ENCODE measurements at regions not wholly inside any gene's neighbourhood (a gene's known extent, or its start where the extent isn't known, plus 50 kb on each side); places are given as distances from the start of the nearest gene placed in this dataset.

DNA sequence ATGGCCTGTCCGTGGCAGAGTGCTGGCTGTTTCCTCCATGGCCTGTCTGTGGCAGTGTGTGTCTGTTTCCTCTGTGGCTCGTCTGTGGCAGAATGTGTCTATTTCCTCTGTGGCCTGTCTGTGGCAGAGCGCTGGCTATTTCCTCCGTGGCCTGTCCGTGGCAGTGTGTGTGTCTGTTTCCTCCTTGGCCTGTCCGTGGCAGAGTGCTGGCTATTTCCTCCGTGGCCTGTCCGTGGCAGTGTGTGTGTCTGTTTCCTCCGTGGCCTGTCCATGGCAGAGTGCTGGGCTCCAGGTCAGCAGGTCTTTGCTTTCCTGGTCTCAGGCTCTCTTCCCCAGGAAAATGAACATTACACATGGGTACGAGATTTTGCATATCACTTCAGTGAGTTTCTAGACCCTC, 138.4 kb upstream of the IPO9 start:
- DNase-seq: no peak

- no peak for DNase-seq
Observed at GRCh38 chr1:201691716-201692554, 137.0 kb upstream of the IPO9 start.

DNA sequence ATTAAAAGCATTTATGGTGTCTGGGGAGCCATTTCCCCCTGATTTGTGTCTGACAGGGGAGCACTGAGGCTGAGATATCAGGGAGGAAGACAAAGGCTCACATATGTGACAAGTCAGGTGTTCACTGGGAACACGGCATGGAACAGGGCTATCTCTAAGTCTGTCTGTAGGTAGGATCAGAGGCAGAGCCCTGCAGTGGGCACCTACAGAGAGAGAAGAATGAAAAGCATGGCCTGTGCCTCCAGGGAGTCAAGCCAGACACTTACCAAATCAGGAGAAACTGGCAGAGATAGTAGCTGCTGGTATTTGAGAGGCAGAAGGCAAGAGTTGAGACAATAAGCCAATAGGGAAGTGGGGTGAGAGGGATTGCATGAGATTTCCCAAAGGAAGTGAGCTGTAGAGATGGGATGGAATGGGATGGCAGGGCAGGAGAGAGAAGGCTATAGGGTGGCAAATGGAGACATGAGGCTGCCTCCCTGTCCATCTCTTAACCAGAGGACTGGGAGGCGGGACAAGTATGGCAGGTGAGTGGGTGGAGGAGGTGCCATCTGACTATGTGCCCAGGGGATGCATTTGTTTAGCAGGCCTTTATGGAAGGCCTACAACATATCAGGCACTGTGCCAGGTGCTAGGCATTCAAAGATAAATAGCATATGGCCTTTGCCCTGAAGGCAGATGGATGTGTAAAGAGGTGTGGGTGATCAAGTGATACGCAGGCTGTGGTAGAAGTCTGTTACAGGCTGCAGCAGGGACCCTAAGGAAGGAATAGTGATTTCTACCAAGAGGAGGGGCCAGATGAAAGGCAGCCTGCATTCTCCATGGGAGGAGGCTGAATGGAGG, 136.2 kb upstream of the IPO9 start:
- DNase-seq: peak; percentile 35

DNA sequence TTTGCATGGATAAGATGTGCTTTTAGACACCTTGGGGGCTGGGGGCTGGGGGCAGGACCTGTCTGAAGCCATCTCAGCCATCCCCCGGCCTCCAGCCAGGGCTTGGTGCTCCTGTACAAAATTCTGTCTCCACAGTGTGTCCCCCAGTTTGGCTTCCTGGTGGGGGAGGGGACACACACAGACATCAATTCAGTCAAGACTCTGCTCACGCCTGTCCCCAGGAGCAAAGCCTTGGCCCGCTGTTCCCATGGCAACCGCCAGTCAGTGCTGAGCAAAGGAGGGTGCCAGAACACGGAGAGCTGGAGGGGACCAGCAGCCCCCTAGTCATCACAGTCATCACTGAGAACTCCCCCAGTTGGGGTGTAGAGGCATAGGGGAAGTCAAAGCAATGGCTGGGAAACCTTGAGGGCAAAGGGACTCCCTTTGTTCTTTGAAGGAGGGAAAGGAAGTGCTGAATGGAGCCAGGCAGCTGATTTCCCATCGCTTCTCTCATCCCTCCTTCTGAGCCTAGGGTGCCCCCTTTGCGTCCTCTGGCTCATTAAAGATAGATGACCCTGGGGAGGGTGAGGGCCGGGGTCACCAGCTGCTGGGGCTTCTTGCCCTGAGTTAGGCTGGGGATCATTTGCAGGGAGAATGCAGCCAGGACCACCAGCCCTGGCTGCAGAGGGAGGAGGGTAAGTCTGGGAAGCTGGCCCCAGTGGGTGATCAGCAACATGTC, 134.9 kb upstream of the IPO9 start:
- no peak for DNase-seq

- no peak for DNase-seq
Observed at GRCh38 chr1:201694608-201695335, 134.2 kb upstream of the IPO9 start.

GRCh38 chr1:201695607-201696006, 133.3 kb upstream of the IPO9 start:
- DNase-seq: no peak

DNA sequence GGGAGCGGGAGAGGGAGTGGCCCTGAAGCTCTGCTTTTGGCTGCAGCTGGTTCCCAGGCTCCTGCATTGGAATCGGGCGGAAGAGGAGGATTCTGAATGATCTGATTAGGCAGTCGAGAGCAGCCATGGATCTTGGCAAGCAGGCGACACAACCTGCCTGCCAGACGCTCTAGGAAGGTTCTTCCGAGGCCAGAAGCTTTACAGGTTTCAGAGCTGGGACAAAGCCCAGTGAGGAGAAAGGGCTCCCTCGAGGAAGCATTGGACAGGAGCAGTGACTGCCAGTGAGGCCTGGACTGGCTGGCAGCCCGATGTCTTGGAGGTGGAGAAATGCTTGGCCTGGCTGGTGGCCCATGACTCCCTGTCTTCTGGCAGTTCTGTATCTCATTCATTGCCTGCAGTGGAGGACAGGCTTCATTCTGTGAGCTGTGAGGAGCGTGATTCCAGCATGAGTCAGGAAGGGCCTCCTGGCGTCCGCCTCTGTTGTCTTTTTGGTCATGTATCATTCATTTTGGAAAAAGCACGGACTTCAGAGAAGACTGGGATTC, 132.7 kb upstream of the IPO9 start:
- no peak for DNase-seq

DNA sequence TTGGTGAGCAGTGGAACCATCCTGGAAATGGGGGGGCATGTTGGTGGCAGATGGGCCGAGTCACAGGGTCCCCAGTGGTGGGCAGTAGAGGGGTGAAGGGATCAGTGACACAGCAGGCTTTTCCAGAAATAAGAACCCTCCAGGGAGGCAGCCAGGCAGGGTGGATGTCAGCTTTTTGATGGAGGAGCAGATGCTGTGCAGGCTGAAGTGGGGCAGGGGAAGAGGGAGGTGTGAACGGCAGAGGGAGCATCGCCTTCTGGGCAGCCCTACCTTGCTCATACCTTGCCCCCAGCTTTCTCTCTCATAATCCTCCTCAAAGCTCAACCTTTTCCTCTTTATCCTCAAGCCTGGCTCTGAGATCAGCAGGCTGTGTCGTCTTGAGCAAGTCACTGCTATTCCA, 131.8 kb upstream of the IPO9 start:
- no peak for DNase-seq

DNA sequence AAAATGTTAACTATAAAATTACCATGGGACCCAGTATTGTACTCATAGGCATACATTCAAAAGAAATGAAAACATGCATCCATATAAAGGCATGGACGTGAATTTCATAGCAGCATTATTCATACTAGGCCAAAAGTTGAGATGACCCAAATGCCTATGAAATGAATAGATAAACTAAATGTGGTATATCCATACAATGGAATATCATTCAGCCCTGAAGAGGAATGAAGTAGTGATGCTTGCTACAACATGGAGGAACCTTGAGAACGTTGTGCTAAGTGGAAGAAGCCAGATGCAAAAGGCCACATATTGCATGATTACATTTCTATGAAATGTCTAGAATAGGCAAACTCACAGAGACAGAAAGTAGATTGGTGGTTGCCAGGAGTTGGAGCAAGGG, 127.1 kb upstream of the IPO9 start:
- no peak for DNase-seq

- peak; percentile 94 for DNase-seq
Observed at GRCh38 chr1:201702936-201703335, 126.0 kb upstream of the IPO9 start.

DNA sequence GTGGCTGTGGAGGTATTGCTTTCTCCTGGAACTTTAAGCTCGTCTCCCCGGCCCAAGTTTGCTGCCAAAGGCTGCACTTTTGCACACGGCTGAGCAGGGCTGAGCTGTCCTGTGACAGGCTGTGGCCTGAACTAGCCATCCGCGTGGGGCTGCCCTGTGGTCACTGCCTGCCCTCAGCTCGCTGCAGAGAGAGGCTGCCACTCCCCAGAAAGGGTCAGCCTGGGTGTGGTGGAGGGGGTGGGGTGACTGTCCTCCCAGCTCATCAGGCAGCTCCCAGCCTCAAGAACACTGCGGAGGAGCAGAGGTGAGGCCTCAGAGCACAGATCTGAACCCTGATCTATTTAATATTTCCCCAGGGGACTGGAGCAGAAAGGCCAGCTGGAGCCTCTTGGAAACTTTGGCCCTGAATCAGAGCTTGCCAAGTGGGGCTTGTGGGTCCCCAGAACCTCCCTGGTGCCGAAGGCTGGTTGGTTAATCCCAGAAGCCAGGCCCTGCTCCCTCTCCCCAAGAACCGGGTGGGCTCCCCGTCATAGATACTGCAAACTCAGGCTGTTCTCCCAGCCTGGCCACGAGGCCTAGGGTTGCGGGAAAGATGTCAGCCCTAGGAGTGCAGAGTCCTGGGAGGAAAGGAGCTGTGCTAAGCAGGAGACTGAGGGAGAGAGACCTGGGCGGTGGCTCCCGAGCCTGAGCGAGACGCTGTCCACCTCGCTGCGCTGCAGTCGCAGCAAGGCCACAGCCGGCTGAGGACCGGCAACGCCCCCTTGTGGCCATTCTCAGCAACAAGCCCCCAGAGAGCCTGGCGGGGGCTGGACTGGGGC, 125.1 kb upstream of the IPO9 start:
- DNase-seq: peak; percentile 81

GRCh38 chr1:201704439-201704792, 124.5 kb upstream of the IPO9 start:
- no peak for DNase-seq

GRCh38 chr1:201705389-201705788, 123.6 kb upstream of the IPO9 start:
- no peak for DNase-seq

DNA sequence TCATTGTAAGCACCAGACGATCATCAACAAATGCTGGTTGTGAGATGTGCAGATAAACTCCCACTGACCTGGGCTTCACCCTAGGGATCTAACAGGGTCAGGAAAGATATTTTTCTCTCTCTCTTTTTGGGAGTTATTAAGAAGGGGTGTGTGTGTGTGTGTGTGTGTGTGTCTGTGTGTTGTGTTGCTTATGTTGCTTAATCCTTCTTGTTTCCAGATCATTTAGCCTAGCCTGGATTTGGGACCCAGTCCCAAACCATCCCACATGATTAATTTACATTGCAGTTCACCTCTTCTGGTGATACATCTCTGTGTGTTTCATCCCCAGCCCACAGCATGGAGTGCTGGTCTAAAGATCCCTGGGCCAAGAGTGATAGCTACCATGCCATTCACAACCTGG, 122.8 kb upstream of the IPO9 start:
- no peak for DNase-seq

GRCh38 chr1:201707027-201707426, 121.9 kb upstream of the IPO9 start:
- no peak for DNase-seq

DNA sequence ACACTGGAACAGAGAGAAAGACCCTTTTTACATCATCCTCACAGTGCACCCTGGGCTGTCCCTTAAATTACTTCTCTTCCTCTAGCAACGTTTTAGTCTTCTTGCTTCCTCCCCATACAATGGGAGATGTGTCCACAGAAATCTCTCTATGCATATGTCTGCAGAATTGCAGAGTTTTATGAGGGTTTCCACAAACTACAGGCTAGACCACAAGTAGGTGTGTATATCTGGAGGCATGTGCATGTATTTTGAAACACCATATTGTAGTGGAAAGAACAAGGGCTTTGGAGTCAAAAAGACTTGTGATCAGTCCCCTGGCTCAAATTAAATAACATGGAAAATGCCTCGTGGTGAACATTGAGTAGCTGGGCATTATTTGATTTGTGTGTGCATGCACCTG, 121.3 kb upstream of the IPO9 start:
- DNase-seq: no peak

- no peak for DNase-seq
Observed at GRCh38 chr1:201708085-201708512, 120.9 kb upstream of the IPO9 start.

- DNase-seq: no peak
Observed at GRCh38 chr1:201708691-201709090, 120.3 kb upstream of the IPO9 start.

GRCh38 chr1:201709564-201710295, 119.2 kb upstream of the IPO9 start:
- DNase-seq: peak; percentile 30

DNA sequence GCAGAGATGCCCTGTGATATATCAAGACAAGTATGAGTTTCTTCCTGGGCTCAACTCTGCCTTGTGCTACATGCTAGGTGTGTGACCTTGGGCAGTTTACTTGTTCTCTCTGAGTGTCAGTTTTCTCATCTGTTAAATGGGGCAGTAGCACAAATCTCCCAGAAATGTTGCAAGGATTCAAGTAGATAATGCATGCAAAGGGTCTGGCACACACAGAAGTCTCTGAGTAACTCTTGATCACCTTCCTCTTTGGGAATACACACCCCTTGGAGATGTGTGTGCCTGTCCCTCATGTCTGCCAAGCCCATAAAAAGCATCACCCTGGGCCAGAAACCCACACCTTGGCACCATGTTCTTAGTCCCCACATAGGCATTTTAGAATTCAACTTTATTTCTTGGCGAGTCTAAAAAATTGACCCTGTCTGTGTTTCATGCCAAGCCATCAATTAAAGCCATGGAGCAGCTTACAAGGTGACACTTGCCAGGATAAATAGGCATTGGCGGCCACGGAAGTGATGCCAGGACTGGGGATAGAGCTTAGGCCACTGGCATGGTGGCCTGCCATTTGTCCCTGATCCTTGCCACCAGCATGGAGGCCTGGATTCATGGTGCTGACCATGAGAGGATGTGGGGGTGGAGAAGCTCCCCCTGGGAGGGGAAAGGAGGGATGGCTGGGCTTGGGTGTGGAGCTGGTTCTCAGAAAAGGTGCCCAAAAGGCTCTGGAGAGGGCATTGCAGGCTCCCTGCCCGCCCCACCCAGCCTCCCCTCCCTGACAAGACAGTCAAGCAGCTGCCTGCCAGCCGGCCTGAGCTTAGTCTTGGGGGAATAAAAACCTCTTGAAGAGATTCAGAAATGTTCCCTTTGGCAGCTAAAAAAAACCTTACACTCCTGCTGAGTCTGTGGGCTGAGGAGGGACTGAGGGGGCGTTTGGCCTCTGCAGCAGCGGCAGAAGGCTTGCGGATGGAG, 118.0 kb upstream of the IPO9 start:
- DNase-seq: no peak

Data from NCI-H774 (cell line).